K562 (cell line): ENCODE measurements at regions not wholly inside any gene's neighbourhood (a gene's known extent, or its start where the extent isn't known, plus 50 kb on each side); places are given as distances from the start of the nearest gene placed in this dataset.

ENCODE experiments used
- ATAC-seq: fragments of 200-7000 bp; cut with Tn5 transposase; 3 replicates; pipeline ENCODE4 v1.9.1; 2020; ENCODE audit warnings: moderate library complexity
- BruUV-seq: library from RNA; stranded (reverse); fragments of 400-500 nt; replicated peaks from 2 replicates; lab custom pipeline; 2021; lab: Mats Ljungman, UMichigan
- CTCF ChIA-PET: fragments of 300-600 bp; formaldehyde crosslinking; extraction: SDS; loops from one replicate; lab custom pipeline; 2021; ENCODE audit warnings: low intra/inter-chr PET ratio; lab: Yijun Ruan, JAX
- POLR2A ChIA-PET: fragments of 300-600, 350-650 bp; sonication (Branson Sonifier 250); formaldehyde crosslinking; extraction: SDS; loops from one replicate; lab custom pipeline; 2021; ENCODE audit warnings: antibody characterized with exemption, inconsistent platforms; lab: Yijun Ruan, JAX
- DNase-seq, 4 experiments: peaks; one replicate each; pipeline versions ENCODE4 v3.0.0 to v3.0.0-alpha.2; 2011 to 2018; ENCODE audit warnings: low spot score in 3 of 4, mixed read lengths in 3 of 4; ENCODE audit errors: extremely low read depth in 1 of 4
- FAIRE-seq: peaks from 2 replicates; lab custom pipeline; 2011; peaks lifted over from hg19 to GRCh38; lab: Jason Lieb, UNC
- H2AFZ ChIP-seq: 2 replicates; pipeline ENCODE4 v1.6.0; 2011; ENCODE audit warnings: low read depth, low read length, control low read depth, inconsistent platforms
- H3K27ac ChIP-seq: fragments of 200-600 bp; 3 replicates; pipeline ENCODE4 v1.8.0; 2011; ENCODE audit warnings: low read depth, mild to moderate bottlenecking, control low read depth, inconsistent platforms, low read length, moderate library complexity, mixed read lengths; ENCODE audit errors: extremely low read depth
- H3K27me3 ChIP-seq, 2 experiments: fragments of 300-600 bp in 1 of 2; 2 replicates in 1 of 2; 3 replicates in 1 of 2; pipeline versions ENCODE4 v1.6.0 to v1.8.0; 2011; ENCODE audit warnings: inconsistent platforms in 2 of 2, low read length in 2 of 2, mild to moderate bottlenecking in 1 of 2, mixed read lengths in 1 of 2, moderate library complexity in 1 of 2; ENCODE audit not compliant: control insufficient read depth in 2 of 2, insufficient read depth in 2 of 2
- H3K36me3 ChIP-seq: fragments of 300-600 bp; 3 replicates; pipeline ENCODE4 v1.8.0; 2011; ENCODE audit warnings: mild to moderate bottlenecking, low read length, inconsistent platforms; ENCODE audit not compliant: control insufficient read depth, insufficient read depth
- H3K4me1 ChIP-seq, 2 experiments: fragments of 200-600 bp in 1 of 2; replicated peaks in 1 of 2; 2 replicates in 1 of 2; 3 replicates in 1 of 2; pipeline versions ENCODE4 v1.5.1 to v1.8.0; 2011; ENCODE audit warnings: inconsistent platforms in 2 of 2, low read length in 2 of 2, mild to moderate bottlenecking in 1 of 2, mixed read lengths in 1 of 2, moderate library complexity in 1 of 2; ENCODE audit not compliant: control insufficient read depth in 2 of 2, insufficient read depth in 2 of 2
- H3K4me2 ChIP-seq: 2 replicates; pipeline ENCODE4 v1.6.1; 2011; ENCODE audit warnings: low read length, control low read depth, inconsistent platforms, mixed read lengths; ENCODE audit not compliant: insufficient read depth
- H3K4me3 ChIP-seq: fragments of 200-600 bp; sonication (generic), shearing (Covaris generic); 2 replicates; pipeline ENCODE4 v1.5.1; 2016; ENCODE audit warnings: control low read depth, inconsistent platforms
- H3K79me2 ChIP-seq: fragments of 200-600 bp; 3 replicates; pipeline ENCODE4 v1.8.0; 2011; ENCODE audit warnings: low read length, inconsistent platforms; ENCODE audit not compliant: control insufficient read depth, insufficient read depth
- H3K9ac ChIP-seq, 2 experiments: 2 replicates each; pipeline versions ENCODE4 v1.6.0 to v1.6.1; 2011; ENCODE audit warnings: low read depth in 2 of 2, low read length in 2 of 2, control low read depth in 1 of 2, inconsistent platforms in 1 of 2, mild to moderate bottlenecking in 1 of 2, mixed read lengths in 1 of 2; ENCODE audit not compliant: insufficient read depth in 1 of 2
- H3K9me1 ChIP-seq: one replicate; pipeline ENCODE4 v1.6.0; 2011; ENCODE audit warnings: inconsistent platforms, mild to moderate bottlenecking, low read length, moderate library complexity; ENCODE audit not compliant: control insufficient read depth, insufficient read depth
- H3K9me3 ChIP-seq: replicated peaks from 2 replicates; pipeline ENCODE4 v1.5.1; 2011; ENCODE audit warnings: low read depth, low read length, inconsistent platforms; ENCODE audit not compliant: control insufficient read depth, insufficient read depth
- H4K20me1 ChIP-seq: replicated peaks from 2 replicates; pipeline ENCODE4 v1.6.1; 2011; ENCODE audit warnings: low read length, inconsistent platforms, mixed read lengths; ENCODE audit not compliant: control insufficient read depth, insufficient read depth
- CBFA2T3 ChIP-seq: fragments of 450-650 bp; IDR thresholded peaks from 2 replicates; pipeline ENCODE4 v1.6.1; 2017
- DLX4 ChIP-seq: fragments of 250-450 bp; sonication (Bioruptor Pico); IDR thresholded peaks from 2 replicates; pipeline ENCODE4 v1.6.1; 2021; ENCODE audit warnings: mild to moderate bottlenecking
- FOSL1 ChIP-seq: fragments of 200-800 bp; sonication (Bioruptor generic); conservative IDR thresholded peaks from 2 replicates; pipeline ENCODE4 v1.6.1; 2016; ENCODE audit warnings: missing genetic modification characterization, missing compliant biosample characterization
- GATA2 ChIP-seq: sonication (generic); formaldehyde crosslinking; IDR thresholded peaks from 2 replicates; pipeline ENCODE4 v1.4.0; 2020; ENCODE audit warnings: mild to moderate bottlenecking, missing genetic modification reagents
- JUNB ChIP-seq: fragments of 450-650 bp; formaldehyde crosslinking; conservative IDR thresholded peaks from 2 replicates; pipeline ENCODE4 v1.4.0; 2020; ENCODE audit warnings: mild to moderate bottlenecking
- NFATC3 ChIP-seq: fragments of 450-650 bp; IDR thresholded peaks from 2 replicates; pipeline ENCODE4 v1.6.1; 2017; ENCODE audit warnings: mild to moderate bottlenecking
- RAD21 ChIP-seq, 2 experiments: fragments of 250-450 bp in 1 of 2; fragments of 450-650 bp in 1 of 2; sonication (Bioruptor Pico) in 1 of 2; formaldehyde crosslinking in 1 of 2; IDR thresholded peaks in 1 of 2; conservative IDR thresholded peaks in 1 of 2; 2 replicates each; pipeline versions ENCODE4 v1.4.0 to v1.8.0; 2020 to 2022; ENCODE audit warnings: mild to moderate bottlenecking in 2 of 2, moderate library complexity in 1 of 2
- ZNF699 ChIP-seq: fragments of 250-450 bp; sonication (Bioruptor Pico); IDR thresholded peaks from 2 replicates; pipeline ENCODE4 v1.8.0; 2021; ENCODE audit warnings: mild to moderate bottlenecking, moderate library complexity; ENCODE audit not compliant: insufficient replicate concordance
- WGBS: fragments of 100-300 bp; shearing (Covaris generic); methylation state at CpG from one replicate; pipeline ENCODE4 v1.1.6; 2016; ENCODE audit warnings: low coverage, mixed read lengths; ENCODE audit not compliant: insufficient coverage; ENCODE audit errors: missing lambda C conversion rate; 5-methylcytosine and 5-hydroxymethylcytosine counted together
- in situ Hi-C: fragments of 300-500 bp; cut with MboI; formaldehyde crosslinking; loops from 4 replicates; pipeline ENCODE4 v1.15.0; 2018; ENCODE audit warnings: inconsistent platforms, mixed read lengths
- intact Hi-C: fragments of 100-400 bp; cut with micrococcal nuclease; formaldehyde crosslinking; loops from 2 replicates; pipeline ENCODE4 v1.14.2; 2022

GRCh38 chr12:28602786-28603185 is 412.5 kb downstream of the CCDC91 start:
- H3K27ac ChIP-seq = no peak overlapping the region
- FAIRE-seq (no peak), ATAC-seq (no peak), DNase-seq (peak in 1 of 4 experiments; percentile 1)
- no peak overlapping the region for H3K4me3 ChIP-seq
- H3K4me1 ChIP-seq = no peaks in the 10 kb centered on the region
- intact Hi-C loops = no loop called here
- no TSS peak for BruUV-seq
- no peaks in the 10 kb centered on the region for H3K36me3 ChIP-seq
- no peak overlapping the region for H3K9ac ChIP-seq
- H2AFZ ChIP-seq = no peak overlapping the region
- 11% methylated on average over 4 of the region's 4 CpGs for WGBS
- H3K4me2 ChIP-seq = no peak overlapping the region
- H4K20me1 ChIP-seq = no peaks in the 10 kb centered on the region
- H3K79me2 ChIP-seq = no peaks in the 10 kb centered on the region
- H3K9me1 ChIP-seq = no peaks in the 10 kb centered on the region
- no peak for TF ChIP-seq DLX4 (CRISPR knock-in tag)
- TF ChIP-seq JUNB (CRISPR knock-in tag) = no peak
- no peak for TF ChIP-seq RAD21 (CRISPR knock-in tag; conservative IDR thresholded peaks at IDR 0.05 in 1 of 2, IDR thresholded peaks at IDR 0.05 in 1 of 2)
- TF ChIP-seq NFATC3 = no peak
- TF ChIP-seq FOSL1 = peak; percentile 82
- TF ChIP-seq GATA2 (CRISPR knock-in tag) = no peak
- no peak for TF ChIP-seq ZNF699 (CRISPR knock-in tag)
- TF ChIP-seq CBFA2T3 = 0 out of 2 replicates have a peak, but pooled peaks have one; percentile 3
- TF ChIP-seq, all 486 proteins: peak for 2
- H3K9me3 ChIP-seq = no peaks in the 10 kb centered on the region
- no peaks in the 10 kb centered on the region for H3K27me3 ChIP-seq
- in situ Hi-C loops = no loop called here
- POLR2A ChIA-PET = no interaction called here
- CTCF ChIA-PET = no interaction called here
